Smooth muscle cell (in vitro differentiated cells): ENCODE measurements at regions not wholly inside any gene's neighbourhood (a gene's known extent, or its start where the extent isn't known, plus 50 kb on each side); places are given as distances from the start of the nearest gene placed in this dataset.

Source experiments
- DNase-seq: peaks from one replicate; lab custom pipeline; 2025; ENCODE audit not compliant: unreplicated experiment; lab: John Stamatoyannopoulos, UW
- H2AFZ ChIP-seq: fragments of 200-600 bp; sonication (generic); 2 replicates; pipeline ENCODE4 v1.6.0; 2016; ENCODE audit warnings: antibody characterized with exemption, low read depth, mild to moderate bottlenecking
- H3F3A ChIP-seq: fragments of 200-600 bp; sonication (generic); 2 replicates; pipeline ENCODE4 v1.6.0; 2017; ENCODE audit warnings: antibody characterized with exemption, low read depth
- H3K27ac ChIP-seq: fragments of 200-600 bp; sonication (generic); 2 replicates; pipeline ENCODE4 v1.5.1; 2016; ENCODE audit warnings: low read depth, mild to moderate bottlenecking
- H3K27me3 ChIP-seq: fragments of 200-600 bp; sonication (generic); 2 replicates; pipeline ENCODE4 v1.6.1; 2016; ENCODE audit warnings: low read depth, mild to moderate bottlenecking
- H3K36me3 ChIP-seq: fragments of 200-600 bp; sonication (generic); 2 replicates; pipeline ENCODE4 v1.5.1; 2016; ENCODE audit warnings: low read depth
- H3K4me1 ChIP-seq: fragments of 200-600 bp; sonication (generic); 2 replicates; pipeline ENCODE4 v1.5.1; 2016; ENCODE audit warnings: low read depth
- H3K4me2 ChIP-seq: fragments of 200-600 bp; sonication (generic); 2 replicates; pipeline ENCODE4 v1.6.0; 2016; ENCODE audit warnings: mild to moderate bottlenecking
- H3K4me3 ChIP-seq: fragments of 200-600 bp; sonication (generic); 2 replicates; pipeline ENCODE4 v1.5.1; 2016; ENCODE audit warnings: mild to moderate bottlenecking
- H3K79me2 ChIP-seq: fragments of 200-600 bp; sonication (generic); 2 replicates; pipeline ENCODE4 v1.6.0; 2016; ENCODE audit warnings: low read depth, mild to moderate bottlenecking
- H3K9ac ChIP-seq: fragments of 200-600 bp; sonication (generic); 2 replicates; pipeline ENCODE4 v1.6.0; 2016; ENCODE audit warnings: low read depth
- H3K9me3 ChIP-seq: fragments of 200-600 bp; sonication (generic); replicated peaks from 2 replicates; pipeline ENCODE4 v1.5.1; 2016; ENCODE audit warnings: low read depth
- H4K20me1 ChIP-seq: fragments of 200-600 bp; sonication (generic); 2 replicates; pipeline ENCODE4 v1.6.0; 2016; ENCODE audit warnings: low read depth
- WGBS: methylation state at CpG from one replicate; pipeline ENCODE4 v1.1.7; 2016; ENCODE audit warnings: low lambda C conversion rate; 5-methylcytosine and 5-hydroxymethylcytosine counted together
- TF ChIP-seq, protein P1 (sequence below): fragments of 200-600 bp; sonication (generic); IDR thresholded peaks from 2 replicates; pipeline ENCODE4 v1.5.1; 2017; ENCODE audit warnings: borderline replicate concordance, mild to moderate bottlenecking, antibody characterized with exemption; ENCODE audit not compliant: insufficient read depth, poor library complexity, severe bottlenecking

- Histone ChIP-seq H3K9me3 (no peaks in the 10 kb centered on the region), H3K27me3 (no peaks in the 10 kb centered on the region), H3K9ac (no peak overlapping the region), H3K79me2 (no peaks in the 10 kb centered on the region), H3F3A (no peaks in the 10 kb centered on the region), H2AFZ (no peak overlapping the region), H3K36me3 (no peaks in the 10 kb centered on the region), H3K4me1 (no peaks in the 10 kb centered on the region), H4K20me1 (no peaks in the 10 kb centered on the region), H3K4me3 (no peak overlapping the region), H3K27ac (no peak overlapping the region), H3K4me2 (peak overlapping the region; percentile 3)
- TF ChIP-seq, protein P1, sequence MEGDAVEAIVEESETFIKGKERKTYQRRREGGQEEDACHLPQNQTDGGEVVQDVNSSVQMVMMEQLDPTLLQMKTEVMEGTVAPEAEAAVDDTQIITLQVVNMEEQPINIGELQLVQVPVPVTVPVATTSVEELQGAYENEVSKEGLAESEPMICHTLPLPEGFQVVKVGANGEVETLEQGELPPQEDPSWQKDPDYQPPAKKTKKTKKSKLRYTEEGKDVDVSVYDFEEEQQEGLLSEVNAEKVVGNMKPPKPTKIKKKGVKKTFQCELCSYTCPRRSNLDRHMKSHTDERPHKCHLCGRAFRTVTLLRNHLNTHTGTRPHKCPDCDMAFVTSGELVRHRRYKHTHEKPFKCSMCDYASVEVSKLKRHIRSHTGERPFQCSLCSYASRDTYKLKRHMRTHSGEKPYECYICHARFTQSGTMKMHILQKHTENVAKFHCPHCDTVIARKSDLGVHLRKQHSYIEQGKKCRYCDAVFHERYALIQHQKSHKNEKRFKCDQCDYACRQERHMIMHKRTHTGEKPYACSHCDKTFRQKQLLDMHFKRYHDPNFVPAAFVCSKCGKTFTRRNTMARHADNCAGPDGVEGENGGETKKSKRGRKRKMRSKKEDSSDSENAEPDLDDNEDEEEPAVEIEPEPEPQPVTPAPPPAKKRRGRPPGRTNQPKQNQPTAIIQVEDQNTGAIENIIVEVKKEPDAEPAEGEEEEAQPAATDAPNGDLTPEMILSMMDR: no peak
- 71% methylated on average over 1 of the region's 1 CpG for WGBS
- DNase-seq: no peak
Observed at GRCh38 chr9:106072421-106072820, 378.1 kb downstream of the TMEM38B start.

- Histone ChIP-seq H2AFZ (no peak overlapping the region), H3K4me2 (no peak overlapping the region), H3K27me3 (no peaks in the 10 kb centered on the region), H4K20me1 (no peaks in the 10 kb centered on the region), H3K79me2 (no peaks in the 10 kb centered on the region), H3K27ac (no peak overlapping the region), H3K9me3 (no peaks in the 10 kb centered on the region), H3F3A (no peaks in the 10 kb centered on the region), H3K9ac (no peak overlapping the region), H3K36me3 (no peaks in the 10 kb centered on the region), H3K4me1 (no peaks in the 10 kb centered on the region), H3K4me3 (no peak overlapping the region)
- TF ChIP-seq, protein P1: no peak
- WGBS: 61% methylated on average over 1 of the region's 1 CpG
- DNase-seq: no peak
Observed at GRCh38 chr9:106074006-106074405, 379.7 kb downstream of the TMEM38B start.

DNA sequence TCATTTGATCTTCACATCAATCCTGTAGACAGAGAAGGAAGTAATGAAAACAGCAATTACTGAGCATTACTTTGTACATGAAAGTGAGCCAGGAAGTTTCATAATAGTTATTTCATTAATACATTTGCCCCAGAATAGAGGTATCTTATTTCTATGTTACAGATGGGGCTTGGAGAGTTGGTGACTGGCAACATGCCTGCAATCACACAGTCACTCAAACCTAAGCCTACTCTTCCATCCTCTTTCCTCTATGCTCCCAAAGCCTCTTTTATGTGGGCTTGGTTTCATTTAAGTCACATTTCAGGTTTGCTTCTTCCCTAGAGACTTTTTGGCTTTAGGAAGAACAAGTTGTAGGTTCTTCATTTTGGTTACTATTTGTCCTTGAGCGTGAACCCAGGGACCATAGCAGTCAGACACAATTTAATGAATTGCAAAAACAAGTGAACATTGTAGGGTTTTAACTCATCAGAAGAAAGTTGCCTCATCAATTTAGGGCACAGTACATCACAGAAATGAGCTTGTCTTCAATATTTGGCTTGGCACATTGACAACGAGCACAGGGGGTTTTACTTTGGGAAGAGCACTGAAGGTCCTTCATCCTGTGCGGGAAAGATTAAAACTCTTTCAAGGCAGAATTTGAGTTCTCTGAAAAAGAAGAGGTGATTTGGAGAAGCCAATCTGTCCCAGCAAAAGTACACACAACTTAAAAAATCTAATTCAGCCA is 381.1 kb downstream of the TMEM38B start:
- Histone ChIP-seq H3K4me3 (no peak overlapping the region), H3K27me3 (no peaks in the 10 kb centered on the region), H3K27ac (no peak overlapping the region), H3F3A (no peaks in the 10 kb centered on the region), H2AFZ (peak overlapping the region; percentile 13), H3K36me3 (no peaks in the 10 kb centered on the region), H3K79me2 (no peaks in the 10 kb centered on the region), H3K9me3 (no peaks in the 10 kb centered on the region), H3K9ac (no peak overlapping the region), H4K20me1 (no peaks in the 10 kb centered on the region), H3K4me2 (no peak overlapping the region), H3K4me1 (no peaks in the 10 kb centered on the region)
- DNase-seq: no peak
- TF ChIP-seq, protein P1: no peak
- WGBS: 91% methylated on average over 3 of the region's 3 CpGs

- H3K27ac ChIP-seq: no peak overlapping the region
- no peaks in the 10 kb centered on the region for H3K27me3 ChIP-seq
- no peaks in the 10 kb centered on the region for H3K9me3 ChIP-seq
- no peak overlapping the region for H3K4me2 ChIP-seq
- no peaks in the 10 kb centered on the region for H3K36me3 ChIP-seq
- no peak overlapping the region for H3K4me3 ChIP-seq
- no peaks in the 10 kb centered on the region for H4K20me1 ChIP-seq
- TF ChIP-seq, protein P1: no peak
- H3K9ac ChIP-seq: no peak overlapping the region
- H2AFZ ChIP-seq: no peak overlapping the region
- no peak for DNase-seq
- no peaks in the 10 kb centered on the region for H3K4me1 ChIP-seq
- no peaks in the 10 kb centered on the region for H3K79me2 ChIP-seq
- 74% methylated on average over 1 of the region's 1 CpG for WGBS
- no peaks in the 10 kb centered on the region for H3F3A ChIP-seq
Observed at GRCh38 chr9:106075960-106076327, 381.6 kb downstream of the TMEM38B start.
